ENCODE measurements at regions not wholly inside any gene's neighbourhood (a gene's known extent, or its start where the extent isn't known, plus 50 kb on each side); places are given as distances from the start of the nearest gene placed in this dataset.

DNA sequence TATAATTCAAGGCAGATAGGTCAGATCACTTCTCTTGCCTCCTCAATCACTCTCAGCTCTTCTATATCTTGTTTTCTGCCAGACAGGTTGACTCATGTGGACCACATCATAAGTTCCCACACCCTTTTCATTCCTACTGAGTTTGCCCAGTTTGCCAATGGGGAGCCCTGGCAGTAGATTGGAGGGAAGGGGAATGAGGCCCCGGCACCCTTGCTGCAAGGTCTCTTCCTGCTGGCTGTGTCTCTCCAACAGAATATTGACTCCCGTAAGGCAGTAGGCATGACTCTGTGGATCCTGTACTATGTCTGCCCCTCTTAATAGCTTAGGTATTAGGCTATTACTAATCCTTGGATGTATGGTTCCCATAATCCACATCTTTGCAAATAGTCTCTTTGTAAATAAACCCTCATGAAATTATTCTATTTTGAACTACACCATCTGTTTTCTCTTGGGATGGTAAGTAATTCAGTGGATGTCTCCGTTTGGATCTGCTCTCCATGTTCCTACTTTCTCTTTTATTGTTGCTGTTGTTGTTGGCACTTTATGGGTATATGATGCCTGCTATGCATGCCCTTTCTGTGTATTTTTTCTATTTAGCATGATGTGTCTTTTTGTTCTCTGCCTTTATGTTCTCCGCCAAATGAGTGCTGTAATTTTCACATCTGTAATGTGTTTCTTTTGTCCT is 65.5 kb upstream of the DCBLD2 start:
- Histone ChIP-seq H3K9ac (ENCODE audit: low read length) (no peak overlapping the region), H3K4me1 (ENCODE audit: control insufficient read depth, insufficient read depth, low read length) (no peaks in the 10 kb centered on the region), H3K9me3 (ENCODE audit: control insufficient read depth, insufficient read depth, low read depth, low read length) (no peaks in the 10 kb centered on the region), H3K4me3 (ENCODE audit: low read depth, low read length) (no peak overlapping the region), H3K27me3 (ENCODE audit: control insufficient read depth, insufficient read depth, low read length) (no peaks in the 10 kb centered on the region), H3K27ac (ENCODE audit: low read depth, low read length) (no peak overlapping the region), H3K36me3 (ENCODE audit: control insufficient read depth, insufficient read depth, low read length) (no peaks in the 10 kb centered on the region)

GRCh38 chr3:98966434-98966833 is 64.9 kb upstream of the DCBLD2 start:
- H3K4me3 ChIP-seq (ENCODE audit: low read depth, low read length), result no peak overlapping the region
- no peaks in the 10 kb centered on the region for H3K36me3 ChIP-seq (ENCODE audit: control insufficient read depth, insufficient read depth, low read length)
- H3K9ac ChIP-seq (ENCODE audit: low read length), result no peak overlapping the region
- H3K27ac ChIP-seq (ENCODE audit: low read depth, low read length), result no peak overlapping the region
- no peaks in the 10 kb centered on the region for H3K9me3 ChIP-seq (ENCODE audit: control insufficient read depth, insufficient read depth, low read depth, low read length)
- no peaks in the 10 kb centered on the region for H3K27me3 ChIP-seq (ENCODE audit: control insufficient read depth, insufficient read depth, low read length)
- no peaks in the 10 kb centered on the region for H3K4me1 ChIP-seq (ENCODE audit: control insufficient read depth, insufficient read depth, low read length)

- H3K9me3 ChIP-seq (ENCODE audit: control insufficient read depth, insufficient read depth, low read depth, low read length), result no peaks in the 10 kb centered on the region
Observed at GRCh38 chr3:98964784-98965183, 63.3 kb upstream of the DCBLD2 start.

GRCh38 chr3:98963546-98963945 is 62.1 kb upstream of the DCBLD2 start:
- Histone ChIP-seq H3K9me3 (ENCODE audit: control insufficient read depth, insufficient read depth, low read depth, low read length) (no peaks in the 10 kb centered on the region), H3K4me1 (ENCODE audit: control insufficient read depth, insufficient read depth, low read length) (no peaks in the 10 kb centered on the region), H3K36me3 (ENCODE audit: control insufficient read depth, insufficient read depth, low read length) (no peaks in the 10 kb centered on the region), H3K9ac (ENCODE audit: low read length) (no peak overlapping the region), H3K27ac (ENCODE audit: low read depth, low read length) (no peak overlapping the region), H3K27me3 (ENCODE audit: control insufficient read depth, insufficient read depth, low read length) (no peaks in the 10 kb centered on the region), H3K4me3 (ENCODE audit: low read depth, low read length) (no peak overlapping the region)

More at GRCh38 chr3:98964784-98965183, 63.3 kb upstream of the DCBLD2 start:
- Histone ChIP-seq H3K4me1 (ENCODE audit: control insufficient read depth, insufficient read depth, low read length) (no peaks in the 10 kb centered on the region), H3K36me3 (ENCODE audit: control insufficient read depth, insufficient read depth, low read length) (no peaks in the 10 kb centered on the region), H3K27ac (ENCODE audit: low read depth, low read length) (no peak overlapping the region), H3K4me3 (ENCODE audit: low read depth, low read length) (no peak overlapping the region), H3K9ac (ENCODE audit: low read length) (no peak overlapping the region), H3K27me3 (ENCODE audit: control insufficient read depth, insufficient read depth, low read length) (no peaks in the 10 kb centered on the region)

DNA sequence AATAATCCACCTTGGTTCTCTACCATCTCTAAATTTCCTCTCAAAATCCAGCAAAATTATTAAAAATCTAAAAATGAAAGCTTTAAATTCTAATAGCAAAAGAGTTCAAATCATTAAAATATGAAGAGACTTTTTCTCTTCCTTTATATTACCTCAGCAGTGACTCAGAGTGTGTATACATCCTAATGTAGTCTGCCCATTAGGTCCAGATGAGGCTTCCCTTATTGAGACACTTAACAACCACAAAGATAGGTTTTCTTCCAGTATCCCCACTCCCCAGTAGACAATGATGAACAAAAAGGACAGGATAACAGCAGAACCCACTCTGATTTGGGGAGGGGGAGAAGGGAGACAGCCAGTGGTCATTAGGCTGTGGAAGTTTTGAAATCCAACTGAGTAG is 61.5 kb upstream of the DCBLD2 start:
- H3K4me3 ChIP-seq (ENCODE audit: low read depth, low read length), result no peak overlapping the region
- H3K36me3 ChIP-seq (ENCODE audit: control insufficient read depth, insufficient read depth, low read length), result no peaks in the 10 kb centered on the region
- H3K27me3 ChIP-seq (ENCODE audit: control insufficient read depth, insufficient read depth, low read length), result no peaks in the 10 kb centered on the region
- no peak overlapping the region for H3K27ac ChIP-seq (ENCODE audit: low read depth, low read length)
- no peaks in the 10 kb centered on the region for H3K9me3 ChIP-seq (ENCODE audit: control insufficient read depth, insufficient read depth, low read depth, low read length)
- H3K4me1 ChIP-seq (ENCODE audit: control insufficient read depth, insufficient read depth, low read length), result no peaks in the 10 kb centered on the region
- no peak overlapping the region for H3K9ac ChIP-seq (ENCODE audit: low read length)

DNA sequence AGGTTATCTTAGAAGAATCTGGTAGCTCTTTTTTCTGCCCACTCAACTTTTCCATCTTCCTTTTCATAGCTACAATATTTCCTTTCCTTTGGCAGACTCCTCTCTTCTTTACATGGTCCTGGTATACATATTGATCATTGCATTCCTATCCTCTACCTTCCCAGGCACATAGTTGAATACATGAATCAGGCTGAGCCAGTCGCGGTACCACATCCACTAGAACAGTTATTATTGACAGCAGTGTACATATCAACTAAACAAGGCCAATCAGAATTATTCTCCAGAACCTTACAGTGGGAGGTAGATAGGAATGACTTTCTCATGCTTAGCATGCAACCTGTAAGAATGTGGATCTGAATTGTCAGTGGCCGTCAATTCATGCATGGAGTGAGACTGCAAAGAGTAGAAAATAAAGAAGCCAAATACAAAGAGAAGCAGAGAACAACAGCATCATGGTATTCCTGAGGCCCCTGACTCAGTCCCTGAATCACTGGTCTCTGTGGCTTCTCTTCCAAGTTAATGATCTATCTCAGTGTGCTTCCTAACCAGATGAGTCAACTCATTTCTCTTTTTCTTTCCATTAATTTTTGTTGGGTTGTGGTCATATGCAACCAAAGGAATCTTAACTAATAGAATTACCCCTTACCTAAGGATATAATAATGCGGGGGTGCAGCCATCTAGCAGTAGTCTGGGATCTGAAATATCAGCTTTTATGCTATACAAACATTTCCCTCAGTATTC is 60.9 kb upstream of the DCBLD2 start:
- H3K36me3 ChIP-seq (ENCODE audit: control insufficient read depth, insufficient read depth, low read length), result no peaks in the 10 kb centered on the region
- no peak overlapping the region for H3K9ac ChIP-seq (ENCODE audit: low read length)
- H3K4me1 ChIP-seq (ENCODE audit: control insufficient read depth, insufficient read depth, low read length), result no peaks in the 10 kb centered on the region
- no peak overlapping the region for H3K27ac ChIP-seq (ENCODE audit: low read depth, low read length)
- no peaks in the 10 kb centered on the region for H3K27me3 ChIP-seq (ENCODE audit: control insufficient read depth, insufficient read depth, low read length)
- no peak overlapping the region for H3K4me3 ChIP-seq (ENCODE audit: low read depth, low read length)
- H3K9me3 ChIP-seq (ENCODE audit: control insufficient read depth, insufficient read depth, low read depth, low read length), result no peaks in the 10 kb centered on the region

DNA sequence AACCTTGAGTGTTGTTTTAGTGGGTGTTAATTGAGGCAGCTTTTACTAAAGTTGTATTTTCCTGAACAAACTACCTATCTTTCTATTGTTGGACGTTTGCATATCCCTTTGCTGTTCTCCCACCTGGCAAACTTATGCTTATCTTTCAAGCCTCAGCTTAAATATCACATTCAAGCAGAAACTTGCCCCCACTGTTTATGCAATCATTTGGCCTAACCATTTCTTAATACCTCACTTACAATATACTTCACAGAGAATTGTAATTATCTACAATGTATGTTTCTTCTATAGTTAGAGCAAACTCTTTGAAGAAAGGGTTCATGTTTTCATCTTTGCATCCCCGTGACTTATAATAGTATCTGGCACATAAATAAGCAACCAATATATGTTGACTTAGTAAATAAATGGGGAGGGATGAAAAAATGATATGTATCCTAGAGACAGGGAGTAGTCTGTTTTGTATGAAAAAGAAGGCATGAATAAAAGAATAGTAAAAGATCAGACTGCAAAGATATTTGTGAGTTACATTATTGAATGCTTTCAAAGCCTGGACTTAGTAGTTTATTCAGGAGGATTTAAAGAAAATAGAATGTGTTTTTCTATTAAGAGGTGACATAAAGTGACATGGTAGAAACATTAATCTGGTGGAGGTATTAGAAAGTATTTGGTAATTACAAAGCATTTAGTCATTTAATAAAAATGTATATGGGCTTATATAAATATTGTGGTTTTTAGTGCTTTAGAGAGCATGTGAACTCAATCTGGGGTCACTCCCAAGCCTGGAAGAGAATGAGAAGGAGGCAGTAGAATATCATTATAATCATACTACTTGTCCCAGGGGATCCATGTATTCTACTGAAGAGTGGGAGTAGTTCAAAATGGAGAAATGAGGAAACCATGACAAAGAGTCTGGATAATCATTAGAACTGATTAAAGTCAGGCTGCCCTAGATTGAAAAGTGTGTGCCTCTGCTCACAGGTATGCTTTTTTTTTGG is 60.0 kb upstream of the DCBLD2 start:
- H3K9me3 ChIP-seq (ENCODE audit: control insufficient read depth, insufficient read depth, low read depth, low read length), result no peaks in the 10 kb centered on the region
- H3K4me3 ChIP-seq (ENCODE audit: low read depth, low read length), result no peak overlapping the region
- no peak overlapping the region for H3K27ac ChIP-seq (ENCODE audit: low read depth, low read length)
- no peaks in the 10 kb centered on the region for H3K27me3 ChIP-seq (ENCODE audit: control insufficient read depth, insufficient read depth, low read length)
- H3K4me1 ChIP-seq (ENCODE audit: control insufficient read depth, insufficient read depth, low read length), result no peaks in the 10 kb centered on the region
- H3K36me3 ChIP-seq (ENCODE audit: control insufficient read depth, insufficient read depth, low read length), result no peaks in the 10 kb centered on the region
- H3K9ac ChIP-seq (ENCODE audit: low read length), result no peak overlapping the region

DNA sequence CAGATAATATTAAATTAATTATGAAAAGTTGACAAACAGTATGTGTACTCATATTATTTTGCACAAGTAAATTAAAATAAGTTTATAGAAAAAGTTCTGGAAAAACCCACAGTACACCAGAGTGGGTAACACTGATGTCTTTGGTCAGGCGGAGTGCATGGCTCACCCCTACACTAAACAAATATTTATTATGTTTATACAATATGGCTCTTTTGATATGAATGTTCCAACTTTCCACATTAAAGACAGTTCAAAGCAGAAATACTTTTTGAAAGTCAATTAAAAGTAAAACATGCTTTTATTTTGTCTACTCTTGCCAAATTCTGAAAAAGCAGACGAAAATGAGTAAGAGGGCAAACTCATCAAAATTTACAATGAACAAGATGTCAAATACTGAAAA is 56.2 kb upstream of the DCBLD2 start:
- no peaks in the 10 kb centered on the region for H3K27me3 ChIP-seq (ENCODE audit: control insufficient read depth, insufficient read depth, low read length)
- H3K9me3 ChIP-seq (ENCODE audit: control insufficient read depth, insufficient read depth, low read depth, low read length), result no peaks in the 10 kb centered on the region
- H3K27ac ChIP-seq (ENCODE audit: low read depth, low read length), result no peak overlapping the region
- H3K36me3 ChIP-seq (ENCODE audit: control insufficient read depth, insufficient read depth, low read length), result no peaks in the 10 kb centered on the region
- no peaks in the 10 kb centered on the region for H3K4me1 ChIP-seq (ENCODE audit: control insufficient read depth, insufficient read depth, low read length)
- H3K4me3 ChIP-seq (ENCODE audit: low read depth, low read length), result no peak overlapping the region
- H3K9ac ChIP-seq (ENCODE audit: low read length), result no peak overlapping the region

DNA sequence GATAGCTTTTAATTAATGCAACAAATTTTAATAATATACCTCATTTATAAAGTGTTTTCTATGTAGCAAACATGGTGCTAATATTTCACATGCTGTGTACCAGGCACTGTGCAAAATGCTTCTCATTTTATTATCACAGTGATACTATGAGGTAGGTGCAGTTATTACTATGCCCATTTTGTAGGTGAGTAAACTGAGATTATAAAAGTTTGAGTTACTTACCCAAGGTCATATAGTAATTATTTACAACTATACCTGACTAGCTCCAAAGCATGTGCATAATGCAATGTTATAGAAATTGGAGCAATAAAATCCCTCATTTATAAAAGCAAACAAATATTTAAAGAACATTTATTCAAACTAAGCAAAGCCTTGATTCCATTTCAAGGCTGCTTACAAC is 54.5 kb upstream of the DCBLD2 start:
- Histone ChIP-seq H3K27ac (ENCODE audit: low read depth, low read length) (no peak overlapping the region), H3K4me1 (ENCODE audit: control insufficient read depth, insufficient read depth, low read length) (peaks cover 3% of the 10 kb centered on the region; the same call in 1 of the 2 replicates)

DNA sequence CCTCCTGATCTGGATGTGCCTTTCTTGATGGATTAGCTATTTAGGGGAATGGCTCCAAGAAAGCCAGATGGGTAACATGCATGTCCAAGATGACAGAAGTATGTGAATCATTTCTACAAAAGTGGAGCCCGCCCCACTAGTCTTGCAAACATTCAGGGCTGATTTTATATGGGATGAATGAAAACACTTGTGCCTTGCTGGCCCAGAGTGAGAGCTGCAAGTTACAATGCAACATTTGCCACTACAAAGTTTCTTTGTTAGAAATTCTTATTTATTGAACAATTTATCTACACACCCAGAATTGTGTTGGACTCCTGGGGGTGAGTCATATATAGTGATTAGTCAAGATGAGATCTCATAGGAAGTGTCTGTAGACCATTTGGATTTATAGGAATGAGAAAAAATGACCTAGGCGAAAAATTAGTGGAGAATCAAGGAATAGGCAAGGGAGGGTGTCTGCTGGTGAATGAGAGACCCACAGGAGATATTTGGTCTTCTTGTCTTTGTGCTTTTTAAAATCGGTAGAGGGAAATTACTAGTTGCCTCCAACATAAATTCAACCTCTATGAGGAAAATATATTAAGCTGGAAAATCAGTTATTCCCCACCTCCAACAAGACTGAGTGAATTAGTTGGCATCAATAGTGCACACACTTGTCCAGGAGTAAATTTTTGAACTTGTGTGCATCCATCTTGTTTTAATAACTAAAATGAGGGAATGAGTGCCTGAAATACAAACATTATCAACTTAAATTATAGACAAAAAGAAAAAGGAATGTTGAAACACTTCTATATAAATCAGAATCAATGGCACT is 53.5 kb upstream of the DCBLD2 start:
- H3K9ac ChIP-seq (ENCODE audit: low read length), result no peak overlapping the region
- H3K4me3 ChIP-seq (ENCODE audit: low read depth, low read length), result no peak overlapping the region
- no peaks in the 10 kb centered on the region for H3K36me3 ChIP-seq (ENCODE audit: control insufficient read depth, insufficient read depth, low read length)
- peaks cover 3% of the 10 kb centered on the region; the same call in 1 of the 2 replicates for H3K4me1 ChIP-seq (ENCODE audit: control insufficient read depth, insufficient read depth, low read length)
- H3K27ac ChIP-seq (ENCODE audit: low read depth, low read length), result no peak overlapping the region
- no peaks in the 10 kb centered on the region for H3K9me3 ChIP-seq (ENCODE audit: control insufficient read depth, insufficient read depth, low read depth, low read length)
- H3K27me3 ChIP-seq (ENCODE audit: control insufficient read depth, insufficient read depth, low read length), result no peaks in the 10 kb centered on the region

More for the DNA sequence above, 54.5 kb upstream of the DCBLD2 start:
- no peak overlapping the region for H3K4me3 ChIP-seq (ENCODE audit: low read depth, low read length)
- H3K9me3 ChIP-seq (ENCODE audit: control insufficient read depth, insufficient read depth, low read depth, low read length), result no peaks in the 10 kb centered on the region
- no peak overlapping the region for H3K9ac ChIP-seq (ENCODE audit: low read length)
- no peaks in the 10 kb centered on the region for H3K36me3 ChIP-seq (ENCODE audit: control insufficient read depth, insufficient read depth, low read length)
- H3K27me3 ChIP-seq (ENCODE audit: control insufficient read depth, insufficient read depth, low read length), result no peaks in the 10 kb centered on the region

All from HUES6 (cell line).